ENCODE measurements at regions not wholly inside any gene's neighbourhood (a gene's known extent, or its start where the extent isn't known, plus 50 kb on each side); places are given as distances from the start of the nearest gene placed in this dataset.

DNA sequence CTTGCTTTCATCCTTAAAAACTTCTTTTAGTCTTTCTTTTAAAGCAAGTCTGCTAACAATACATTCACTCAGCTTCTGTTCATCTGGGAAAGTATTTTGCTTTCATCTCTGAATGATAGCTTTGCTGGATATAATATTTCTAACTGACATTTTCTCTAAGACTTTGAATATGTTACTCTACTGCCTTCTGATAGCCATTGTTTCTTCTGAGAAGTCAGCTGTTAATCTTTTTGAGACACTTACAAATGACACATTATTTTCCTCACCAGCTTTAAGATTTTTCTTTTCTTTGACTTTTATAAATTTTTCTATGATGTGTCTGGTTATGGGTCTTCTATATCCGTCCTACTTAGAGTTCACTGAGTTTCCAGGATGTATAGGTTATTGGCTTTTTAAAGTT lies 643.1 kb downstream of the KCNA4 start:
- H3K36me3 ChIP-seq (ENCODE audit: control insufficient read depth in 4 of 4, insufficient read depth in 4 of 4, low read length in 3 of 4), result no peaks in the 10 kb centered on the region
- CTCF ChIA-PET, result no interaction called here
- no peaks in the 10 kb centered on the region for H3K27me3 ChIP-seq (replicated peaks in 2 of 5; ENCODE audit: control insufficient read depth in 4 of 5, insufficient read depth in 5 of 5, low read length in 4 of 5)
- no CpG with 5 or more reads among the region's 1 CpG for WGBS (ENCODE audit: insufficient coverage)
- no peaks in the 10 kb centered on the region for H3K4me1 ChIP-seq (ENCODE audit: control extremely low read depth in 1 of 4, control insufficient read depth in 4 of 4, insufficient read depth in 4 of 4, low read length in 3 of 4)
- H3K27ac ChIP-seq (ENCODE audit: insufficient read depth in 1 of 2, low read depth in 1 of 2, low read length in 2 of 2, poor library complexity in 1 of 2, severe bottlenecking in 2 of 2), result no peak overlapping the region
- H3K9me3 ChIP-seq (ENCODE audit: control extremely low read depth in 1 of 5, control insufficient read depth in 4 of 5, insufficient read depth in 2 of 5, low read depth in 1 of 5, low read length in 4 of 5), result peaks cover 0 to 3% (median 0%) of the 10 kb centered on the region in 5 experiments
- DNase-seq, result no peak
- POLR2A ChIA-PET, result no interaction called here
- H3K4me3 ChIP-seq (ENCODE audit: control insufficient read depth in 1 of 7, extremely low read depth in 1 of 7, insufficient read depth in 4 of 7, low read depth in 2 of 7, low read length in 6 of 7), result no peak overlapping the region

DNA sequence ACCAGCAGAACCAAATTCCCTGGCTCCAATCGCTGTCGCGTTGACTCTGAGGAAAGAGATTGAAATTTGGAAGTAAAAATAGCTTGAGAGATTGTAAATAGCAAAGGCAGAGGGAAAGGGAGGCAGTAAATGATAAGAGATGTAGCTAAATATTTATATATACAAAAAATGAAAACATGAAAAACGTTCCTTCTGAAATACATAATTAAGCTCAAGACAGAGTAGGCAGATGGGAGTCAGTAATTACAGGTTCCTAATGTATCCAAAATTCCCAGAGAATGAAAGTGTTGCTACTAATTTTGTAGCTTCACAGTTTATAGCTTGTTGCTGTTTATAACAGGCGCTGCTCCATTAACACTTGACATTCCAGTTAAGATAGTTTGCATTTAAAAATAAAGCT lies 648.7 kb downstream of the KCNA4 start:
- Histone ChIP-seq H3K9me3 (ENCODE audit: control extremely low read depth in 1 of 5, control insufficient read depth in 4 of 5, insufficient read depth in 2 of 5, low read depth in 1 of 5, low read length in 4 of 5) (no peaks in the 10 kb centered on the region), H3K27ac (ENCODE audit: insufficient read depth in 1 of 2, low read depth in 1 of 2, low read length in 2 of 2, poor library complexity in 1 of 2, severe bottlenecking in 2 of 2) (no peak overlapping the region), H3K4me1 (ENCODE audit: control extremely low read depth in 1 of 4, control insufficient read depth in 4 of 4, insufficient read depth in 4 of 4, low read length in 3 of 4) (no peaks in the 10 kb centered on the region), H3K27me3 (replicated peaks in 2 of 5; ENCODE audit: control insufficient read depth in 4 of 5, insufficient read depth in 5 of 5, low read length in 4 of 5) (no peaks in the 10 kb centered on the region), H3K4me3 (ENCODE audit: control insufficient read depth in 1 of 7, extremely low read depth in 1 of 7, insufficient read depth in 4 of 7, low read depth in 2 of 7, low read length in 6 of 7) (no peak overlapping the region), H3K36me3 (ENCODE audit: control insufficient read depth in 4 of 4, insufficient read depth in 4 of 4, low read length in 3 of 4) (no peaks in the 10 kb centered on the region)
- ChIA-PET CTCF (no interaction called here), POLR2A (interaction anchor here (0.5 kb wide), 1 partner anchor 1804 kb away, joined by 4 read pairs; no protein-coding TSS in a partner anchor)
- 19% methylated on average over 3 of the region's 5 CpGs for WGBS (ENCODE audit: insufficient coverage)
- no peak for DNase-seq

- CTCF ChIA-PET, result no interaction called here
- WGBS (ENCODE audit: insufficient coverage), result 100% methylated on average over 1 of the region's 2 CpGs
Observed at GRCh38 chr11:29364006-29364405, 652.8 kb downstream of the KCNA4 start.

GRCh38 chr11:29361369-29361768 lies 655.5 kb downstream of the KCNA4 start:
- H3K9me3 ChIP-seq (ENCODE audit: control extremely low read depth in 1 of 5, control insufficient read depth in 4 of 5, insufficient read depth in 2 of 5, low read depth in 1 of 5, low read length in 4 of 5), result no peaks in the 10 kb centered on the region
- no peak overlapping the region for H3K4me3 ChIP-seq (ENCODE audit: control insufficient read depth in 1 of 7, extremely low read depth in 1 of 7, insufficient read depth in 4 of 7, low read depth in 2 of 7, low read length in 6 of 7)
- H3K36me3 ChIP-seq (ENCODE audit: control insufficient read depth in 4 of 4, insufficient read depth in 4 of 4, low read length in 3 of 4), result no peaks in the 10 kb centered on the region
- H3K27me3 ChIP-seq (replicated peaks in 2 of 5; ENCODE audit: control insufficient read depth in 4 of 5, insufficient read depth in 5 of 5, low read length in 4 of 5), result no peaks in the 10 kb centered on the region
- ChIA-PET POLR2A (no interaction called here), CTCF (no interaction called here)
- no CpG with 5 or more reads among the region's 1 CpG for WGBS (ENCODE audit: insufficient coverage)
- no peak overlapping the region for H3K27ac ChIP-seq (ENCODE audit: insufficient read depth in 1 of 2, low read depth in 1 of 2, low read length in 2 of 2, poor library complexity in 1 of 2, severe bottlenecking in 2 of 2)
- no peak for DNase-seq
- no peaks in the 10 kb centered on the region for H3K4me1 ChIP-seq (ENCODE audit: control extremely low read depth in 1 of 4, control insufficient read depth in 4 of 4, insufficient read depth in 4 of 4, low read length in 3 of 4)

More at GRCh38 chr11:29364006-29364405, 652.8 kb downstream of the KCNA4 start:
- Histone ChIP-seq H3K9me3 (ENCODE audit: control extremely low read depth in 1 of 5, control insufficient read depth in 4 of 5, insufficient read depth in 2 of 5, low read depth in 1 of 5, low read length in 4 of 5) (no peaks in the 10 kb centered on the region), H3K4me1 (ENCODE audit: control extremely low read depth in 1 of 4, control insufficient read depth in 4 of 4, insufficient read depth in 4 of 4, low read length in 3 of 4) (no peaks in the 10 kb centered on the region), H3K4me3 (ENCODE audit: control insufficient read depth in 1 of 7, extremely low read depth in 1 of 7, insufficient read depth in 4 of 7, low read depth in 2 of 7, low read length in 6 of 7) (no peak overlapping the region), H3K27ac (ENCODE audit: insufficient read depth in 1 of 2, low read depth in 1 of 2, low read length in 2 of 2, poor library complexity in 1 of 2, severe bottlenecking in 2 of 2) (no peak overlapping the region), H3K27me3 (replicated peaks in 2 of 5; ENCODE audit: control insufficient read depth in 4 of 5, insufficient read depth in 5 of 5, low read length in 4 of 5) (no peaks in the 10 kb centered on the region), H3K36me3 (ENCODE audit: control insufficient read depth in 4 of 4, insufficient read depth in 4 of 4, low read length in 3 of 4) (no peaks in the 10 kb centered on the region)
- no peak for DNase-seq
- POLR2A ChIA-PET, result no interaction called here

DNA sequence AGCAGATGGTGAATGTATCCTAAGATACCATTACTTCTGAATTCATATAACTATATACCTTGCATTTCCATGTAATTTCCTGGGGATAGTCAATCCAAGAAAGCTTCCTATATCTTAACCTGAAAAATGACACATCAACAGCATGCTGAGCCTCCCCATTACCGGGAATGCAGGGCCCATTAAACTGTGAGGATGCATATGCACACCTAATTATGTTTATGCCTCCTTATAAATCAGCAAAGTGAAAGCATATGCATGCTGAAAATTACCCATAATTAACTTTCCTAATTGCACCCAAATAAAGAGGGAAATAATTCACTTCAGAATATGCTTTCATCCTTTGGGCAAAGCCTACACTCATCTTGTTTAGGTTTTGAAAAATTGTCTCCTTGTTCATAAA lies 663.0 kb downstream of the KCNA4 start:
- no peak overlapping the region for H3K4me3 ChIP-seq (ENCODE audit: control insufficient read depth in 1 of 7, extremely low read depth in 1 of 7, insufficient read depth in 4 of 7, low read depth in 2 of 7, low read length in 6 of 7)
- ChIA-PET CTCF (no interaction called here), POLR2A (no interaction called here)
- WGBS (ENCODE audit: insufficient coverage), result 60% methylated on average over 1 of the region's 1 CpG
- no peaks in the 10 kb centered on the region for H3K27me3 ChIP-seq (replicated peaks in 2 of 5; ENCODE audit: control insufficient read depth in 4 of 5, insufficient read depth in 5 of 5, low read length in 4 of 5)
- no peaks in the 10 kb centered on the region for H3K4me1 ChIP-seq (ENCODE audit: control extremely low read depth in 1 of 4, control insufficient read depth in 4 of 4, insufficient read depth in 4 of 4, low read length in 3 of 4)
- no peak overlapping the region for H3K27ac ChIP-seq (ENCODE audit: insufficient read depth in 1 of 2, low read depth in 1 of 2, low read length in 2 of 2, poor library complexity in 1 of 2, severe bottlenecking in 2 of 2)
- H3K36me3 ChIP-seq (ENCODE audit: control insufficient read depth in 4 of 4, insufficient read depth in 4 of 4, low read length in 3 of 4), result no peaks in the 10 kb centered on the region
- no peak for DNase-seq
- no peaks in the 10 kb centered on the region for H3K9me3 ChIP-seq (ENCODE audit: control extremely low read depth in 1 of 5, control insufficient read depth in 4 of 5, insufficient read depth in 2 of 5, low read depth in 1 of 5, low read length in 4 of 5)

GRCh38 chr11:29352273-29352795 lies 664.5 kb downstream of the KCNA4 start:
- no peak overlapping the region for H3K4me3 ChIP-seq (ENCODE audit: control insufficient read depth in 1 of 7, extremely low read depth in 1 of 7, insufficient read depth in 4 of 7, low read depth in 2 of 7, low read length in 6 of 7)
- no peaks in the 10 kb centered on the region for H3K9me3 ChIP-seq (ENCODE audit: control extremely low read depth in 1 of 5, control insufficient read depth in 4 of 5, insufficient read depth in 2 of 5, low read depth in 1 of 5, low read length in 4 of 5)
- DNase-seq, result no peak
- H3K4me1 ChIP-seq (ENCODE audit: control extremely low read depth in 1 of 4, control insufficient read depth in 4 of 4, insufficient read depth in 4 of 4, low read length in 3 of 4), result no peaks in the 10 kb centered on the region
- no peaks in the 10 kb centered on the region for H3K27me3 ChIP-seq (replicated peaks in 2 of 5; ENCODE audit: control insufficient read depth in 4 of 5, insufficient read depth in 5 of 5, low read length in 4 of 5)
- CTCF ChIA-PET, result no interaction called here
- no peaks in the 10 kb centered on the region for H3K36me3 ChIP-seq (ENCODE audit: control insufficient read depth in 4 of 4, insufficient read depth in 4 of 4, low read length in 3 of 4)
- no peak overlapping the region for H3K27ac ChIP-seq (ENCODE audit: insufficient read depth in 1 of 2, low read depth in 1 of 2, low read length in 2 of 2, poor library complexity in 1 of 2, severe bottlenecking in 2 of 2)
- POLR2A ChIA-PET, result no interaction called here
- WGBS (ENCODE audit: insufficient coverage), result 60% methylated on average over 1 of the region's 3 CpGs

- Histone ChIP-seq H3K4me3 (ENCODE audit: control insufficient read depth in 1 of 7, extremely low read depth in 1 of 7, insufficient read depth in 4 of 7, low read depth in 2 of 7, low read length in 6 of 7) (no peak overlapping the region), H3K36me3 (ENCODE audit: control insufficient read depth in 4 of 4, insufficient read depth in 4 of 4, low read length in 3 of 4) (no peaks in the 10 kb centered on the region), H3K4me1 (ENCODE audit: control extremely low read depth in 1 of 4, control insufficient read depth in 4 of 4, insufficient read depth in 4 of 4, low read length in 3 of 4) (no peaks in the 10 kb centered on the region), H3K27ac (ENCODE audit: insufficient read depth in 1 of 2, low read depth in 1 of 2, low read length in 2 of 2, poor library complexity in 1 of 2, severe bottlenecking in 2 of 2) (no peak overlapping the region), H3K27me3 (replicated peaks in 2 of 5; ENCODE audit: control insufficient read depth in 4 of 5, insufficient read depth in 5 of 5, low read length in 4 of 5) (no peaks in the 10 kb centered on the region), H3K9me3 (ENCODE audit: control extremely low read depth in 1 of 5, control insufficient read depth in 4 of 5, insufficient read depth in 2 of 5, low read depth in 1 of 5, low read length in 4 of 5) (no peaks in the 10 kb centered on the region)
- ChIA-PET CTCF (no interaction called here), POLR2A (no interaction called here)
- no peak for DNase-seq
- 90% methylated on average over 1 of the region's 1 CpG for WGBS (ENCODE audit: insufficient coverage)
Observed at GRCh38 chr11:29351301-29351873, 665.4 kb downstream of the KCNA4 start.
